HepG2 (cell line): ENCODE measurements at regions not wholly inside any gene's neighbourhood (a gene's known extent, or its start where the extent isn't known, plus 50 kb on each side); places are given as distances from the start of the nearest gene placed in this dataset.

Experiments
- ELF1 ChIP-seq: sonication (generic); formaldehyde crosslinking; IDR thresholded peaks from 2 replicates; pipeline ENCODE4 v1.4.0; 2020; ENCODE audit warnings: missing genetic modification reagents
- NFE2 ChIP-seq: sonication (generic); formaldehyde crosslinking; IDR thresholded peaks from 2 replicates; pipeline ENCODE4 v1.4.0; 2020; ENCODE audit warnings: missing genetic modification reagents
- NR2F6 ChIP-seq, 2 experiments: IDR thresholded peaks; 2 replicates each; pipeline ENCODE4 v1.6.1; 2016; ENCODE audit warnings: antibody characterized with exemption in 1 of 2, mild to moderate bottlenecking in 1 of 2
- PRPF4 ChIP-seq: fragments of 200-400 bp; formaldehyde crosslinking; IDR thresholded peaks from 2 replicates; pipeline ENCODE4 v1.6.1; 2016; ENCODE audit warnings: low read length, low read depth; ENCODE audit not compliant: poor library complexity, severe bottlenecking
- REXO4 ChIP-seq: sonication (generic); formaldehyde crosslinking; IDR thresholded peaks from 2 replicates; pipeline ENCODE4 v1.8.0; 2022; ENCODE audit warnings: missing genetic modification reagents, mild to moderate bottlenecking, borderline replicate concordance
- SOX5 ChIP-seq: IDR thresholded peaks from 2 replicates; pipeline ENCODE4 v1.6.1; 2016; ENCODE audit warnings: borderline replicate concordance
- SRSF4 ChIP-seq: fragments of 200-400 bp; formaldehyde crosslinking; IDR thresholded peaks from one replicate; pipeline ENCODE4 v1.6.1; 2018; ENCODE audit warnings: mild to moderate bottlenecking, low read depth, low read length, moderate library complexity; ENCODE audit not compliant: poor library complexity, severe bottlenecking
- ZBTB3 ChIP-seq: sonication (generic); formaldehyde crosslinking; IDR thresholded peaks from 2 replicates; pipeline ENCODE4 v1.4.0; 2020; ENCODE audit warnings: low read depth, mild to moderate bottlenecking, moderate library complexity, missing genetic modification reagents, borderline replicate concordance
- ZBTB44 ChIP-seq: sonication (generic); formaldehyde crosslinking; IDR thresholded peaks from 2 replicates; pipeline ENCODE4 v1.4.0; 2020; ENCODE audit warnings: missing genetic modification reagents
- ZNF17 ChIP-seq: sonication (generic); formaldehyde crosslinking; IDR thresholded peaks from 2 replicates; pipeline ENCODE4 v1.5.0; 2020; ENCODE audit warnings: mild to moderate bottlenecking, missing genetic modification reagents
- ZNF207 ChIP-seq: fragments of 450-650 bp; IDR thresholded peaks from 2 replicates; pipeline ENCODE4 v1.6.1; 2016; ENCODE audit warnings: antibody characterized with exemption, borderline replicate concordance
- ZNF264 ChIP-seq: sonication (generic); formaldehyde crosslinking; IDR thresholded peaks from 2 replicates; pipeline ENCODE4 v1.4.0; 2020; ENCODE audit warnings: missing genetic modification reagents
- ZNF556 ChIP-seq: sonication (generic); formaldehyde crosslinking; IDR thresholded peaks from 2 replicates; pipeline ENCODE4 v1.4.0; 2020; ENCODE audit warnings: mild to moderate bottlenecking, missing genetic modification reagents, borderline replicate concordance
- ZNF747 ChIP-seq: sonication (generic); formaldehyde crosslinking; IDR thresholded peaks from 2 replicates; pipeline ENCODE4 v1.8.1; 2023; ENCODE audit warnings: missing genetic modification reagents, mild to moderate bottlenecking, borderline replicate concordance
- ZNF782 ChIP-seq: sonication (generic); formaldehyde crosslinking; IDR thresholded peaks from 2 replicates; pipeline ENCODE4 v1.4.0; 2020; ENCODE audit warnings: missing genetic modification reagents, mild to moderate bottlenecking, borderline replicate concordance
- ZNF839 ChIP-seq: sonication (generic); formaldehyde crosslinking; IDR thresholded peaks from 2 replicates; pipeline ENCODE4 v1.4.0; 2020; ENCODE audit warnings: missing genetic modification reagents, mild to moderate bottlenecking, borderline replicate concordance
- TF ChIP-seq, protein P1 (sequence below): fragments of 450-650 bp; IDR thresholded peaks from 2 replicates; pipeline ENCODE4 v1.6.1; 2017; ENCODE audit warnings: mild to moderate bottlenecking
- TF ChIP-seq, protein P2 (sequence below): IDR thresholded peaks from 2 replicates; pipeline ENCODE4 v1.6.1; 2016
- TF ChIP-seq, protein P3 (sequence below): sonication (generic); formaldehyde crosslinking; IDR thresholded peaks from 2 replicates; pipeline ENCODE4 v1.4.0; 2020; ENCODE audit warnings: mild to moderate bottlenecking, missing genetic modification reagents
- TF ChIP-seq, protein P4 (sequence below): sonication (generic); formaldehyde crosslinking; IDR thresholded peaks from 2 replicates; pipeline ENCODE4 v1.8.1; 2023; ENCODE audit warnings: mild to moderate bottlenecking, moderate library complexity, missing genetic modification reagents

DNA sequence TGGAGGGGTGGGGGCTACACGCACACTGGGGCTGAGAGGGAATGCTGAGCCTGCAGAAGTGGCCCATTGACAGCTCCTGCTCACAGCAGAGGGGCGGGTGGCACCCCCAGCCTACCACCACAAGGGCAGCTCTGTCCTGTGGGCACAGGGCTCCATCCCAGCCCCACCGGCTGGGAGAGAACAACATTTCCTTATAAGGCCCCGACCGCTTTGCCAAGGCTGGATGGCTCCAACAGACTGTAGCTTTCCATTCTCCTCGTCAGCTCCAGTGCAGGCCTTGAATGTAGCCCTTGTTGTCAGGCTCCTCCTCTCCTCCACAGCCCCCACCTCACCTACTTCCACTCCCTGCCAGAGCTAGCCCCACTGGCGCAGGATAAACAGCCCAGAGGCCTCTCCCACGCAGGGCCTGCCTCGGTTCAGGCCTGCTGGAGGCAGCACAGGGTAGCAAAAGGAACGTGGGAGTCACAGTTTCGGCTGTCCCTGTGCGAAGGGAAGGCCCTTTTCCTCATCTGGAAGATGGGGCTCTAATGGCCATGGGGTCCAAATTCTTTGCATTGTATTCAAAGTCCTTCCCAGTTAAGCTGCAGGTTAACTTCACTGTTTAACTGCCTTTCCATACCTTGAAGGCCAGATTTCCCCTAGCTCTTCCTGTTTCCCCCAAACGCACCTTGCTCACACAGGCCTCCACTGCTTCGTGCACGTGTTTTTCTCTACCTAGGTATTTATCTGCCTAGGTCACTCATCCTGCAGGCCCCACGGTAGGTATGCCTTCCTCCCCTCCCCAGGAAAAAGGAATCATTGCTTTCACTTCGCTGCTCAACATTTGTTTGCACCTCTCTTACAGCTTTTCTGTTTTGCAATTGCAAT is 101.6 kb upstream of the LPP start (continued):
- TF ChIP-seq, protein P1, sequence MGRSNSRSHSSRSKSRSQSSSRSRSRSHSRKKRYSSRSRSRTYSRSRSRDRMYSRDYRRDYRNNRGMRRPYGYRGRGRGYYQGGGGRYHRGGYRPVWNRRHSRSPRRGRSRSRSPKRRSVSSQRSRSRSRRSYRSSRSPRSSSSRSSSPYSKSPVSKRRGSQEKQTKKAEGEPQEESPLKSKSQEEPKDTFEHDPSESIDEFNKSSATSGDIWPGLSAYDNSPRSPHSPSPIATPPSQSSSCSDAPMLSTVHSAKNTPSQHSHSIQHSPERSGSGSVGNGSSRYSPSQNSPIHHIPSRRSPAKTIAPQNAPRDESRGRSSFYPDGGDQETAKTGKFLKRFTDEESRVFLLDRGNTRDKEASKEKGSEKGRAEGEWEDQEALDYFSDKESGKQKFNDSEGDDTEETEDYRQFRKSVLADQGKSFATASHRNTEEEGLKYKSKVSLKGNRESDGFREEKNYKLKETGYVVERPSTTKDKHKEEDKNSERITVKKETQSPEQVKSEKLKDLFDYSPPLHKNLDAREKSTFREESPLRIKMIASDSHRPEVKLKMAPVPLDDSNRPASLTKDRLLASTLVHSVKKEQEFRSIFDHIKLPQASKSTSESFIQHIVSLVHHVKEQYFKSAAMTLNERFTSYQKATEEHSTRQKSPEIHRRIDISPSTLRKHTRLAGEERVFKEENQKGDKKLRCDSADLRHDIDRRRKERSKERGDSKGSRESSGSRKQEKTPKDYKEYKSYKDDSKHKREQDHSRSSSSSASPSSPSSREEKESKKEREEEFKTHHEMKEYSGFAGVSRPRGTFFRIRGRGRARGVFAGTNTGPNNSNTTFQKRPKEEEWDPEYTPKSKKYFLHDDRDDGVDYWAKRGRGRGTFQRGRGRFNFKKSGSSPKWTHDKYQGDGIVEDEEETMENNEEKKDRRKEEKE = no peak
- TF ChIP-seq PRPF4 (no peak), ZNF747 (peak; percentile 17; the same call in 1 of the 2 replicates), ZNF782 (CRISPR knock-in tag) (no peak), ELF1 (no peak; the same call in 1 of the 2 replicates), ZBTB44 (CRISPR knock-in tag) (no peak), NR2F6 (IDR thresholded peaks at IDR 0.05) (no peak), NR2F6 (CRISPR knock-in tag; IDR thresholded peaks at IDR 0.05) (no peak), ZNF207 (no peak), ZNF556 (CRISPR knock-in tag) (peak; percentile 71; the same call in 1 of the 2 replicates), ZBTB3 (CRISPR knock-in tag) (0 out of 2 replicates have a peak, but pooled peaks have one; percentile 34), REXO4 (CRISPR knock-in tag) (no peak), SRSF4 (no peak), ZNF839 (CRISPR knock-in tag) (0 out of 2 replicates have a peak, but pooled peaks have one; percentile 41), ZNF264 (CRISPR knock-in tag) (no peak), ZNF17 (CRISPR knock-in tag) (no peak), SOX5 (CRISPR knock-in tag) (peak; percentile 38; the same call in 1 of the 2 replicates), NFE2 (CRISPR knock-in tag) (no peak)
- TF ChIP-seq, protein P2, sequence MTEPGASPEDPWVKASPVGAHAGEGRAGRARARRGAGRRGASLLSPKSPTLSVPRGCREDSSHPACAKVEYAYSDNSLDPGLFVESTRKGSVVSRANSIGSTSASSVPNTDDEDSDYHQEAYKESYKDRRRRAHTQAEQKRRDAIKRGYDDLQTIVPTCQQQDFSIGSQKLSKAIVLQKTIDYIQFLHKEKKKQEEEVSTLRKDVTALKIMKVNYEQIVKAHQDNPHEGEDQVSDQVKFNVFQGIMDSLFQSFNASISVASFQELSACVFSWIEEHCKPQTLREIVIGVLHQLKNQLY (CRISPR knock-in tag) = no peak
- TF ChIP-seq, protein P3, sequence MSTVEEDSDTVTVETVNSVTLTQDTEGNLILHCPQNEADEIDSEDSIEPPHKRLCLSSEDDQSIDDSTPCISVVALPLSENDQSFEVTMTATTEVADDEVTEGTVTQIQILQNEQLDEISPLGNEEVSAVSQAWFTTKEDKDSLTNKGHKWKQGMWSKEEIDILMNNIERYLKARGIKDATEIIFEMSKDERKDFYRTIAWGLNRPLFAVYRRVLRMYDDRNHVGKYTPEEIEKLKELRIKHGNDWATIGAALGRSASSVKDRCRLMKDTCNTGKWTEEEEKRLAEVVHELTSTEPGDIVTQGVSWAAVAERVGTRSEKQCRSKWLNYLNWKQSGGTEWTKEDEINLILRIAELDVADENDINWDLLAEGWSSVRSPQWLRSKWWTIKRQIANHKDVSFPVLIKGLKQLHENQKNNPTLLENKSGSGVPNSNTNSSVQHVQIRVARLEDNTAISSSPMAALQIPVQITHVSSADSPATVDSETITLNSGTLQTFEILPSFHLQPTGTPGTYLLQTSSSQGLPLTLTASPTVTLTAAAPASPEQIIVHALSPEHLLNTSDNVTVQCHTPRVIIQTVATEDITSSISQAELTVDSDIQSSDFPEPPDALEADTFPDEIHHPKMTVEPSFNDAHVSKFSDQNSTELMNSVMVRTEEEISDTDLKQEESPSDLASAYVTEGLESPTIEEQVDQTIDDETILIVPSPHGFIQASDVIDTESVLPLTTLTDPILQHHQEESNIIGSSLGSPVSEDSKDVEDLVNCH = no peak
- TF ChIP-seq, protein P4, sequence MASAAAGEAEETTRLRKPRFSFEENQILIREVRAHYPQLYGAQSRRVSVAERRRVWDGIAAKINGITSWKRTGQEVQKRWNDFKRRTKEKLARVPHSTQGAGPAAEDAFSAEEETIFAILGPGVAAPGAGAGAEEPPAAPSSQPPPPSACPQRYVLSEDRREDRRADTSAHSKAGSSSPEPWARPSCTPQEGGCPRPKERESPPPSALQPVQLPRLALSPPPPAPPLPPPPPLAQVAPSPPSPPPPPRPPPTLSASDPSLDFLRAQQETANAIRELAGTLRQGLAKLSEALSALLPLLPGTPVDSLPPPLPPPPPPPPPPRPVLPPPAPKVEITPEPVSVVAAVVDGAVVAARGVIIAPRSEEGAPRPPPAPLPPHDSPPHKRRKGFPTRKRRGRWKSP (CRISPR knock-in tag) = no peak; the same call in 1 of the 2 replicates
